ENCODE measurements at regions not wholly inside any gene's neighbourhood (a gene's known extent, or its start where the extent isn't known, plus 50 kb on each side); places are given as distances from the start of the nearest gene placed in this dataset.

GRCh38 chr2:144670738-144671137, 150.8 kb upstream of the ZEB2 start:
- H3T11ph ChIP-seq (ENCODE audit: low read length) = no peak overlapping the region
- no CpG with 5 or more reads among the region's 1 CpG for WGBS (ENCODE audit: extremely low coverage, insufficient read length, low lambda C conversion rate)

More at GRCh38 chr2:144670738-144671137, 150.8 kb upstream of the ZEB2 start:
- H4K8ac ChIP-seq (replicated peaks; ENCODE audit: insufficient read length, low read depth, low read length) = no peak overlapping the region
- H3K4ac ChIP-seq (ENCODE audit: low read depth, low read length) = no peak overlapping the region
- peaks cover 7 to 14% of the 10 kb centered on the region in 2 experiments for H3K4me1 Mint-ChIP-seq
- no peaks in the 10 kb centered on the region for H3K9me3 ChIP-seq (ENCODE audit: control insufficient read depth, low read depth, low read length)
- H2BK120ac ChIP-seq (ENCODE audit: low read depth, low read length, poor library complexity, severe bottlenecking) = no peak overlapping the region
- H2AFZ ChIP-seq (ENCODE audit: low read length) = no peak overlapping the region
- H3K14ac ChIP-seq (ENCODE audit: insufficient read depth, low read length) = no peak overlapping the region
- H3K23ac ChIP-seq (ENCODE audit: insufficient read length, low read depth, low read length) = no peak overlapping the region
- H3K9ac ChIP-seq (ENCODE audit: extremely low read depth, insufficient read length, low read length) = no peak overlapping the region
- no peak overlapping the region for H3K4me3 Mint-ChIP-seq
- H3K27me3 Mint-ChIP-seq (ENCODE audit: low read depth) = no peaks in the 10 kb centered on the region
- no peak for DNase-seq
- no peaks in the 10 kb centered on the region for H3K27me3 ChIP-seq (ENCODE audit: insufficient read depth, low read length)
- H2BK15ac ChIP-seq (ENCODE audit: low read depth, low read length) = no peak overlapping the region
- H3K4me1 ChIP-seq (ENCODE audit: insufficient read depth, low read length) = no peaks in the 10 kb centered on the region; the same call in 1 of the 2 replicates
- no peak overlapping the region for H2AK5ac ChIP-seq (ENCODE audit: insufficient read length, low read length)
- H4K5ac ChIP-seq (ENCODE audit: insufficient read length, low read depth, low read length) = no peak overlapping the region
- H3K36me3 Mint-ChIP-seq (ENCODE audit: insufficient read depth in 1 of 3, low read depth in 3 of 3) = no peaks in the 10 kb centered on the region
- no peaks in the 10 kb centered on the region for H4K20me1 ChIP-seq (ENCODE audit: control insufficient read depth, insufficient read depth, insufficient read length)
- H2BK12ac ChIP-seq (ENCODE audit: insufficient read length, low read depth, low read length) = no peak overlapping the region
- no peak overlapping the region for H3K27ac ChIP-seq (ENCODE audit: insufficient read length, low read depth, low read length)
- H3K27ac Mint-ChIP-seq = no peak overlapping the region
- no peaks in the 10 kb centered on the region for H3K79me1 ChIP-seq (ENCODE audit: insufficient read depth, low read depth, low read length, poor library complexity, severe bottlenecking)
- H2BK20ac ChIP-seq (ENCODE audit: low read depth, low read length, poor library complexity, severe bottlenecking) = no peak overlapping the region
- no peak overlapping the region for H3K18ac ChIP-seq (ENCODE audit: insufficient read length, low read depth, low read length)
- H2BK5ac ChIP-seq (ENCODE audit: insufficient read length, low read length) = no peak overlapping the region
- H3K9me3 Mint-ChIP-seq = no peaks in the 10 kb centered on the region; a peak in 1 of 5 replicates
- H3K4me2 ChIP-seq (ENCODE audit: insufficient read depth, insufficient read length, low read length) = no peak overlapping the region
- H4K91ac ChIP-seq (ENCODE audit: insufficient read length, low read depth, low read length) = no peak overlapping the region
- no peaks in the 10 kb centered on the region for H3K23me2 ChIP-seq (ENCODE audit: insufficient read length, low read depth, low read length, poor library complexity, severe bottlenecking)
- H3K79me2 ChIP-seq (ENCODE audit: insufficient read depth, low read length) = no peaks in the 10 kb centered on the region
- no peak overlapping the region for H3K56ac ChIP-seq (ENCODE audit: insufficient read length, low read depth, low read length)
- TF ChIP-seq CTCF (conservative IDR thresholded peaks at IDR 0.05) = no peak
